ENCODE measurements at regions not wholly inside any gene's neighbourhood (a gene's known extent, or its start where the extent isn't known, plus 50 kb on each side); places are given as distances from the start of the nearest gene placed in this dataset.

GRCh38 chr3:140816372-140817195, 125.1 kb upstream of the SLC25A36 start:
- no peak for TF ChIP-seq CTCF (IDR thresholded peaks at IDR 0.05; ENCODE audit: low read depth, low read length)
- no peak overlapping the region for H3K4me3 ChIP-seq (ENCODE audit: low read depth, low read length)

GRCh38 chr3:140821493-140821892, 120.1 kb upstream of the SLC25A36 start:
- no peak overlapping the region for H3K4me3 ChIP-seq (ENCODE audit: low read depth, low read length)
- TF ChIP-seq CTCF (IDR thresholded peaks at IDR 0.05; ENCODE audit: low read depth, low read length), result no peak

GRCh38 chr3:140822401-140823047, 119.1 kb upstream of the SLC25A36 start:
- no peak for TF ChIP-seq CTCF (IDR thresholded peaks at IDR 0.05; ENCODE audit: low read depth, low read length)
- no peak overlapping the region for H3K4me3 ChIP-seq (ENCODE audit: low read depth, low read length)

GRCh38 chr3:140823106-140823505, 118.5 kb upstream of the SLC25A36 start:
- no peak for TF ChIP-seq CTCF (IDR thresholded peaks at IDR 0.05; ENCODE audit: low read depth, low read length)
- H3K4me3 ChIP-seq (ENCODE audit: low read depth, low read length), result no peak overlapping the region

- TF ChIP-seq CTCF (IDR thresholded peaks at IDR 0.05; ENCODE audit: low read depth, low read length), result no peak
- H3K4me3 ChIP-seq (ENCODE audit: low read depth, low read length), result no peak overlapping the region
Observed at GRCh38 chr3:140827894-140828293, 113.7 kb upstream of the SLC25A36 start.

- TF ChIP-seq CTCF (IDR thresholded peaks at IDR 0.05; ENCODE audit: low read depth, low read length), result no peak
- H3K4me3 ChIP-seq (ENCODE audit: low read depth, low read length), result no peak overlapping the region
Observed at GRCh38 chr3:140828585-140828984, 113.1 kb upstream of the SLC25A36 start.

- no peak for TF ChIP-seq CTCF (IDR thresholded peaks at IDR 0.05; ENCODE audit: low read depth, low read length)
- no peak overlapping the region for H3K4me3 ChIP-seq (ENCODE audit: low read depth, low read length)
Observed at GRCh38 chr3:140829796-140830195, 111.8 kb upstream of the SLC25A36 start.

Measured in WI38 (cell line).